ENCODE measurements at regions not wholly inside any gene's neighbourhood (a gene's known extent, or its start where the extent isn't known, plus 50 kb on each side); places are given as distances from the start of the nearest gene placed in this dataset.
"Not testable (repeated sequence)": the region's sequence is repeated elsewhere in the genome, so short reads cannot be mapped to it uniquely, and the experiment has no call there.

DNA sequence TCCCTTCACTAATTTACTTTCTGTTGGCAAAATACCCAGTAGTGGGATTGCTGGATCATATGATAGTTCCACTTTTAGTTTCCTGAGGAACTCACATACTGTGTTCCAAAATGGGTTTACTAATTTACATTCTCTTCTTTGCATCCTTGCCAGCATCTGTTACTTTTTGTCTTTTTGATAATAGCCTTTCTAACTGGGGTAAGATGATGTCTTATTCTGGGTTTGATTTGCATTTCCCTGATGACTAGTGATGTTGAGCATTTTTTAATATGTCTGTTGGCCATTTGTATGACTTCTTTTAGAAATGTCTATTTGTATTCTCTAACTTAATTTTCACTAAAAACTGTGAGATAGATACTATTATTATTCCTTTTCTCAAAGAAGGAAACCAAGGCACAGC, 411.7 kb downstream of the SOCS6 start:
- Histone ChIP-seq H3K9me3 (ENCODE audit: control insufficient read depth in 2 of 2, insufficient read depth in 1 of 2, low read depth in 1 of 2, low read length in 1 of 2) (peaks cover 0 to 3% of the 10 kb centered on the region in 2 donors), H3K27me3 (ENCODE audit: control insufficient read depth in 1 of 2, insufficient read depth in 2 of 2, low read length in 2 of 2) (no peaks in the 10 kb centered on the region), H3K27ac (ENCODE audit: low read depth in 2 of 2, low read length in 1 of 2) (no peak overlapping the region), H3K4me3 (ENCODE audit: low read depth in 1 of 2, low read length in 2 of 2) (no peak overlapping the region), H3K36me3 (ENCODE audit: control insufficient read depth in 2 of 2, insufficient read depth in 2 of 2, low read length in 1 of 2) (no peaks in the 10 kb centered on the region), H3K4me1 (ENCODE audit: control insufficient read depth in 2 of 2, insufficient read depth in 2 of 2, low read length in 1 of 2) (no peaks in the 10 kb centered on the region)

DNA sequence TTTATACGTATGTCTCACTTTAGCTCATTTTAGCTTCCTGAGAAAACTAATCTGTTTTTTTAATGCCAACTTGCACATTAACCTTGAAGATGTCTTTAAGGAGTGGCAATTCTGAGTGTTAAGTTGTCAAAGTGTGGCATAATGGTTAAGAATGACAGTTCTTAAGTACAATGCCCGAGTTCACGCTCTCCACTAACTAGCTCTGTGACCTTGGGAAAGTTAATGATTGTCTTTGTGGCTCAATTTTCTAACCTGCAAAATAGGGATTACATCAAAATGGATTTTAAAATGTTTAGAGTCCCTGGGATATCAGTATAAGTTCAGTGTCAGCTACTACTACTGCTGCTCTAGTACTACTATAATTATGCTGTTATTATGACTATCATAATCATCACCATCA, 409.7 kb downstream of the SOCS6 start:
- H3K27me3 ChIP-seq (ENCODE audit: control insufficient read depth in 1 of 2, insufficient read depth in 2 of 2, low read length in 2 of 2): no peaks in the 10 kb centered on the region
- H3K36me3 ChIP-seq (ENCODE audit: control insufficient read depth in 2 of 2, insufficient read depth in 2 of 2, low read length in 1 of 2): no peaks in the 10 kb centered on the region
- H3K4me3 ChIP-seq (ENCODE audit: low read depth in 1 of 2, low read length in 2 of 2): no peak overlapping the region
- peaks cover 0 to under 1% of the 10 kb centered on the region in 2 donors for H3K9me3 ChIP-seq (ENCODE audit: control insufficient read depth in 2 of 2, insufficient read depth in 1 of 2, low read depth in 1 of 2, low read length in 1 of 2)
- 68 to 81% methylated on average over 3 of the region's 3 CpGs for WGBS, 2 donors
- H3K4me1 ChIP-seq (ENCODE audit: control insufficient read depth in 2 of 2, insufficient read depth in 2 of 2, low read length in 1 of 2): no peaks in the 10 kb centered on the region
- H3K27ac ChIP-seq (ENCODE audit: low read depth in 2 of 2, low read length in 1 of 2): no peak overlapping the region

GRCh38 chr18:70693246-70693645, 404.4 kb downstream of the SOCS6 start:
- Histone ChIP-seq H3K27me3 (ENCODE audit: control insufficient read depth in 1 of 2, insufficient read depth in 2 of 2, low read length in 2 of 2) (no peaks in the 10 kb centered on the region), H3K4me1 (ENCODE audit: control insufficient read depth in 2 of 2, insufficient read depth in 2 of 2, low read length in 1 of 2) (no peaks in the 10 kb centered on the region), H3K4me3 (ENCODE audit: low read depth in 1 of 2, low read length in 2 of 2) (no peak overlapping the region), H3K27ac (ENCODE audit: low read depth in 2 of 2, low read length in 1 of 2) (no peak overlapping the region), H3K36me3 (ENCODE audit: control insufficient read depth in 2 of 2, insufficient read depth in 2 of 2, low read length in 1 of 2) (no peaks in the 10 kb centered on the region), H3K9me3 (ENCODE audit: control insufficient read depth in 2 of 2, insufficient read depth in 1 of 2, low read depth in 1 of 2, low read length in 1 of 2) (no peaks in the 10 kb centered on the region)
- WGBS, 2 donors: 32 to 39% methylated on average over 6 of the region's 6 CpGs

DNA sequence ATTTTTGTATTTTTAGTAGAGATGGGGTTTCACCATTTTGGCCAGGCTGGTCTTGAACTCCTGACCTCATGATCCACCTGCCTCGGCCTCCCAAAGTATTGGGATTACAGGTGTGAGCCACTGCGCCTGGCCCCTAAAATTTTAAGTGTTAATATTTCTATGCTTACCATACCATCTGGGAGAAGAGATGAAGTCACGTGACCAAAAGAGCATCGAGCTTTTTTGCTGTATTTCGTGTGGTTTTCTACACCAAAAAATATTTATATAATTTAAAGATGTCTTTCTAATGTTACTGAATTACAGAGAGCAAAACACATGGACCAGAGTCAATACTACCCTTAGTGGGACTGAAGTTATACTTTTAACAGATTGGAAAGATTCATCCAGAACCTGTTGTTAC, 400.9 kb downstream of the SOCS6 start:
- not testable (repeated sequence) for H3K36me3 ChIP-seq (ENCODE audit: control insufficient read depth in 2 of 2, insufficient read depth in 2 of 2, low read length in 1 of 2); H3K27me3 ChIP-seq (ENCODE audit: control insufficient read depth in 1 of 2, insufficient read depth in 2 of 2, low read length in 2 of 2); H3K27ac ChIP-seq (ENCODE audit: low read depth in 2 of 2, low read length in 1 of 2); H3K9me3 ChIP-seq (ENCODE audit: control insufficient read depth in 2 of 2, insufficient read depth in 1 of 2, low read depth in 1 of 2, low read length in 1 of 2); H3K4me3 ChIP-seq (ENCODE audit: low read depth in 1 of 2, low read length in 2 of 2); H3K4me1 ChIP-seq (ENCODE audit: control insufficient read depth in 2 of 2, insufficient read depth in 2 of 2, low read length in 1 of 2)
- WGBS, 2 donors: 78 to 84% methylated on average over 5 of the region's 5 CpGs

DNA sequence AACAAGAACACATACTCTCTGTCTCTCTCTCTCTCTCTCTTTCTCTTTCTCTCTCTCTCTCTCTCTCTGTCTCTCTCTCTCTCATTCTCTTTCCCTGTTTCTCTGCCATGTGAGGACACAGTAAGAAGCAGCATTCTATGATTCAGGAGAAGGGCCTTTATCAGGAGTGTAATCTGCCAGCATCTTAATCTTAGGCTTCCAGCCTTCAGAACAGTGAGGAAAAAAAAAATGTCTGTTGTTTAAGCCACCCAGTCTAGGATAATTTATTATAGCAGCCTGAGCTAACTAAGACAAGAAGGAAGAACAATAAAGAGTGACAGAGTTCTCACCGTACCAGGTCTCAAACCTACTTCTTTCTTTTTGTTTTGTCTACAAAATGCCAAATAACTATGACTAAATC, 399.4 kb downstream of the SOCS6 start:
- H3K9me3 ChIP-seq (ENCODE audit: control insufficient read depth in 2 of 2, insufficient read depth in 1 of 2, low read depth in 1 of 2, low read length in 1 of 2): no peaks in the 10 kb centered on the region
- no peak overlapping the region for H3K4me3 ChIP-seq (ENCODE audit: low read depth in 1 of 2, low read length in 2 of 2)
- H3K27ac ChIP-seq (ENCODE audit: low read depth in 2 of 2, low read length in 1 of 2): no peak overlapping the region
- 39 to 50% methylated on average over 1 of the region's 1 CpG for WGBS, 2 donors
- H3K4me1 ChIP-seq (ENCODE audit: control insufficient read depth in 2 of 2, insufficient read depth in 2 of 2, low read length in 1 of 2): no peaks in the 10 kb centered on the region
- H3K36me3 ChIP-seq (ENCODE audit: control insufficient read depth in 2 of 2, insufficient read depth in 2 of 2, low read length in 1 of 2): no peaks in the 10 kb centered on the region
- H3K27me3 ChIP-seq (ENCODE audit: control insufficient read depth in 1 of 2, insufficient read depth in 2 of 2, low read length in 2 of 2): no peaks in the 10 kb centered on the region

DNA sequence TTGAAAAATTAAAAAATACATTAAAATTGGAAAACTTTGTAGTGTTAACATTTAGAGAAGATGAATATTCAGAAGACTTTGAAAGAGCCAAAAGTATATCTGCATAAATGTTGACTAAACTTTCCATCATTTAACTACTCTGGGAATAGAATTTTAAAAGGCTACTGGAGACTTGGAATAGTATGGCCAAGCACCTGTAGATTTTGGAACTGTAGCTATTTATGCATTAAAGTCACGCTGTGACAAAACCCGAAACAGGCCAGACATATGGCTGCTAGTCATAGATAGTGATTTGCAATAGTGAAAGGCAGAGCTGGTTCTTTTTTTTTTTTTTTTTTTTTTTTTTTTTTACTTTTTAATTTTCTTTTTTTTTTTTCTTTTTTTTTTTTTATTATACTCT, 396.0 kb downstream of the SOCS6 start:
- 97 to 98% methylated on average over 2 of the region's 2 CpGs for WGBS, 2 donors

DNA sequence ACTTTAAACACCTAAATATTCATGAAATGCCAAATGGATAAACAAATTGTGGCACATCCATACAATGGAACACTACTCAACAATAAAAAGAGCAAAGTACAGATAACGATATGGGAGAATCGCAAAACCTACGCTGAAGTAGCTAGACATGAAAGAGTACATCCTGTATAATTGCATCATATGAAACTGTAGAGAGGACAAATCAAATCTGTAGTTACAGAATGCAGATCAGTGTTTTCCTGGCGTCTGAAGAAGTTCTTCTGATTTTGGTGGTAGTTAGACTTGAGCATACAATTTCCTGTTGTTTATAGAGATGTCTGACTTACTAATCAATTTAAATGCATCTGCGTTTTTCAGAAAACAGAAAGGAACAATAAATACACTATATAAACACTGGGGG, 394.4 kb downstream of the SOCS6 start:
- Histone ChIP-seq H3K27ac (ENCODE audit: low read depth in 2 of 2, low read length in 1 of 2) (no peak overlapping the region), H3K9me3 (ENCODE audit: control insufficient read depth in 2 of 2, insufficient read depth in 1 of 2, low read depth in 1 of 2, low read length in 1 of 2) (no peaks in the 10 kb centered on the region), H3K27me3 (ENCODE audit: control insufficient read depth in 1 of 2, insufficient read depth in 2 of 2, low read length in 2 of 2) (no peaks in the 10 kb centered on the region), H3K4me3 (ENCODE audit: low read depth in 1 of 2, low read length in 2 of 2) (no peak overlapping the region), H3K4me1 (ENCODE audit: control insufficient read depth in 2 of 2, insufficient read depth in 2 of 2, low read length in 1 of 2) (no peaks in the 10 kb centered on the region), H3K36me3 (ENCODE audit: control insufficient read depth in 2 of 2, insufficient read depth in 2 of 2, low read length in 1 of 2) (no peaks in the 10 kb centered on the region)
- WGBS, 2 donors: 70 to 75% methylated on average over 5 of the region's 5 CpGs

More for the DNA sequence above, 396.0 kb downstream of the SOCS6 start:
- H3K27ac ChIP-seq (ENCODE audit: low read depth in 2 of 2, low read length in 1 of 2): no peak overlapping the region
- H3K27me3 ChIP-seq (ENCODE audit: control insufficient read depth in 1 of 2, insufficient read depth in 2 of 2, low read length in 2 of 2): no peaks in the 10 kb centered on the region
- H3K36me3 ChIP-seq (ENCODE audit: control insufficient read depth in 2 of 2, insufficient read depth in 2 of 2, low read length in 1 of 2): no peaks in the 10 kb centered on the region
- H3K4me3 ChIP-seq (ENCODE audit: low read depth in 1 of 2, low read length in 2 of 2): no peak overlapping the region
- no peaks in the 10 kb centered on the region for H3K4me1 ChIP-seq (ENCODE audit: control insufficient read depth in 2 of 2, insufficient read depth in 2 of 2, low read length in 1 of 2)
- H3K9me3 ChIP-seq (ENCODE audit: control insufficient read depth in 2 of 2, insufficient read depth in 1 of 2, low read depth in 1 of 2, low read length in 1 of 2): no peaks in the 10 kb centered on the region

DNA sequence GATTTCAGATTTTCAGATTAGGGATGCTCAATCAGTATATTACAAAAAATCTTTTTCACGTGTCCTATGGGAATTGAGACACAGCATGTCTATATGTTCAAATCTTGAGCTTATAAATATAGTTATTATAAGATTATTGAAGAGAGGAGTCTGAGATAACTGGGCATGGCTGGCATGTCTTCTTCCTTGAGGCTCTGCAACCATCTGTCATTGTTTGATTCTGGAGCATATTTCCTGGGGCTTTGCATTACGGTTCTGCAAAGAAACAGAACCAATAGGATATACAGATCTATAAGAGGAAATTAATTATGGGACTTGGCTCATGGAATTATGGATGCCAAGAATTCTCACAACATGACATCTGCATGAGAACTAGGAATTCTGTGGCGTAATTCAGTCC, 386.1 kb downstream of the SOCS6 start:
- H3K27me3 ChIP-seq (ENCODE audit: control insufficient read depth in 1 of 2, insufficient read depth in 2 of 2, low read length in 2 of 2): no peaks in the 10 kb centered on the region
- H3K4me3 ChIP-seq (ENCODE audit: low read depth in 1 of 2, low read length in 2 of 2): no peak overlapping the region
- H3K36me3 ChIP-seq (ENCODE audit: control insufficient read depth in 2 of 2, insufficient read depth in 2 of 2, low read length in 1 of 2): no peaks in the 10 kb centered on the region
- H3K9me3 ChIP-seq (ENCODE audit: control insufficient read depth in 2 of 2, insufficient read depth in 1 of 2, low read depth in 1 of 2, low read length in 1 of 2): peaks cover 0 to 2% of the 10 kb centered on the region in 2 donors
- H3K27ac ChIP-seq (ENCODE audit: low read depth in 2 of 2, low read length in 1 of 2): no peak overlapping the region
- WGBS, 2 donors: 81 to 82% methylated on average over 3 of the region's 3 CpGs
- H3K4me1 ChIP-seq (ENCODE audit: control insufficient read depth in 2 of 2, insufficient read depth in 2 of 2, low read length in 1 of 2): no peaks in the 10 kb centered on the region

DNA sequence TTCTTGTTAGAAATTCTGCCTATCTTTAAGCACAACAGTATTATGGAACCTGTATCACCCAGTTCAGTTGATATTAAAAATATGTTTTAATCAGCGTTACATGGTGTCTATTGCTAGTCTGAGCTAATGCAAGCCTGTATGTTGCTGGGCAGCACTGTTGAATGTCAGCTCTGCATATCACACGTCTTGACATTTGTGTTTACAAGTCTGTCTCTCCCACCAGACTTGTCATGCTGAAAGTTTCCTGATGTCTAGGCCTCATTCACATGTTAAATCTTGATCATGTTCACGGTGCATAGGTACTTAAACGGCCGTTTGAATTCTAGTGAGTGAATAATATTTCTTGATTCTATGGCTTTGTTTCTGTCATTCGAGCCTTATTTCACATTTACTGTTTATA, 385.0 kb downstream of the SOCS6 start:
- H3K36me3 ChIP-seq (ENCODE audit: control insufficient read depth in 2 of 2, insufficient read depth in 2 of 2, low read length in 1 of 2): no peaks in the 10 kb centered on the region
- no peak overlapping the region for H3K27ac ChIP-seq (ENCODE audit: low read depth in 2 of 2, low read length in 1 of 2)
- WGBS, 2 donors: 55 to 63% methylated on average over 6 of the region's 6 CpGs
- H3K4me1 ChIP-seq (ENCODE audit: control insufficient read depth in 2 of 2, insufficient read depth in 2 of 2, low read length in 1 of 2): no peaks in the 10 kb centered on the region
- no peaks in the 10 kb centered on the region for H3K27me3 ChIP-seq (ENCODE audit: control insufficient read depth in 1 of 2, insufficient read depth in 2 of 2, low read length in 2 of 2)
- H3K4me3 ChIP-seq (ENCODE audit: low read depth in 1 of 2, low read length in 2 of 2): no peak overlapping the region
- H3K9me3 ChIP-seq (ENCODE audit: control insufficient read depth in 2 of 2, insufficient read depth in 1 of 2, low read depth in 1 of 2, low read length in 1 of 2): peaks cover 5 to 12% of the 10 kb centered on the region in 2 donors

DNA sequence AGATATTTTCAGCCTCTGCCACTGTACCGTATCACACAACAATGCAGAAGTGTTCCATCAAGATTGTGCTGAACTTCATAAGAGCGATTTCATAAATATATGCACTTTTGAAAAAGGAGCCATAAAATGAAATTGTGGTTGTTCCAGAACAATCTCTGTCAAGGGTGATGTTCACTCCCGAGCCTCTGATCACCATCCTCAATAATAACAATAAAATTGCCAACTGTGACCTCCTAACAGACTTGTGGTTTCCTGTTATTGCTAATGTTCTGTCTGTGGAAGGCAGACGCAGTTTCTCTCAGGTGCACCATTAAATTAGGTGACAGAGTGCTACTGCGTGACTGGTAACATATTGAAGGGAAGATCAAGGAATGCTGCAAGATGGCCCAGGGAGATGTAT, 383.7 kb downstream of the SOCS6 start:
- Histone ChIP-seq H3K9me3 (ENCODE audit: control insufficient read depth in 2 of 2, insufficient read depth in 1 of 2, low read depth in 1 of 2, low read length in 1 of 2) (peaks cover 6 to 13% of the 10 kb centered on the region in 2 donors), H3K27ac (ENCODE audit: low read depth in 2 of 2, low read length in 1 of 2) (no peak overlapping the region), H3K36me3 (ENCODE audit: control insufficient read depth in 2 of 2, insufficient read depth in 2 of 2, low read length in 1 of 2) (no peaks in the 10 kb centered on the region), H3K27me3 (ENCODE audit: control insufficient read depth in 1 of 2, insufficient read depth in 2 of 2, low read length in 2 of 2) (no peaks in the 10 kb centered on the region), H3K4me3 (ENCODE audit: low read depth in 1 of 2, low read length in 2 of 2) (no peak overlapping the region), H3K4me1 (ENCODE audit: control insufficient read depth in 2 of 2, insufficient read depth in 2 of 2, low read length in 1 of 2) (no peaks in the 10 kb centered on the region)
- 69 to 70% methylated on average over 5 of the region's 5 CpGs for WGBS, 2 donors
